T-helper 2 cell (primary cell): ENCODE measurements at regions not wholly inside any gene's neighbourhood (a gene's known extent, or its start where the extent isn't known, plus 50 kb on each side); places are given as distances from the start of the nearest gene placed in this dataset.
"Not testable (repeated sequence)": the region's sequence is repeated elsewhere in the genome, so short reads cannot be mapped to it uniquely, and the experiment has no call there.

Experiments used
- DNase-seq, 5 experiments: peaks; one replicate each; pipeline versions ENCODE4 v3.0.0 to v3.0.0-alpha.2; 2012 to 2022

DNA sequence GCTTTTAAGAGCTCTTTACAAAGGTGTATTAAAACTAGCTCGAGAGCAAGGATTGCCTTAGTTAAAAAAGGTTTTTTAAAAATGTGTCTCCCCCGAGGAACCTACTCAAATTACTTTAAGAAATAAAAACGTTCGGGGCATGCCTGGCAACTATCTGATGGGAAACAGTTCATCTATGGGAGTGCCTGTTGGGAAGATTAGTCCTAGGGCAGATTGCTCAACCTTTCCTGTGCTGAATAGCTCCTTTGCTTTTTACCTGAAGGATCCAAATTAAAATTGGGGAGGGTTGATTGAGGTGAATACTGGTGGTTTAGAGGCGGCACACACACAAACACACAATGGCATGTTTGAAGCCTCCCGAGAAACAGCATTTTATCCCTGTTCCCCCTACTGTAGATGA is 541.4 kb upstream of the ATP2B1 start:
- no peak for DNase-seq

- DNase-seq = no peak
These were observed 538.0 kb upstream of the ATP2B1 start for GRCh38 chr12:90246688-90247087.

DNA sequence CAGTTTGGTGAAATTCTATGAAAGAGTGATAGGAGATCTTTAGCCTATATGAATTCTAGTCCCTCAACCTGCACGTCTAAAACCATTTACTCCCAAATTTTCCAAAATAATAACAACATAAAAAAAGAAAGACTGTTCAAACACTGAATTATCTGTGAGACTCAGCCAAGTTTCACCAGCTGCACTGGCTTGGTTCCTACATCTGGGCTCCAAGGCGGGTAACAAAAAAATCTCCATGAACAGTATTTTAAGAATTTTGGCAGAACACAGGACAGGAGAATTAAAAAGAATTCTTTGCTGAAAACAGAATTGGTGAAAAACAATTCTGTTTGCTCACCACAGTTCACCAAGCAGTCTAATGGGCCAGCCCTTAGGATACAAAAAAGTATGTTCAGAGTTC is 536.8 kb upstream of the ATP2B1 start:
- no peak for DNase-seq

DNA sequence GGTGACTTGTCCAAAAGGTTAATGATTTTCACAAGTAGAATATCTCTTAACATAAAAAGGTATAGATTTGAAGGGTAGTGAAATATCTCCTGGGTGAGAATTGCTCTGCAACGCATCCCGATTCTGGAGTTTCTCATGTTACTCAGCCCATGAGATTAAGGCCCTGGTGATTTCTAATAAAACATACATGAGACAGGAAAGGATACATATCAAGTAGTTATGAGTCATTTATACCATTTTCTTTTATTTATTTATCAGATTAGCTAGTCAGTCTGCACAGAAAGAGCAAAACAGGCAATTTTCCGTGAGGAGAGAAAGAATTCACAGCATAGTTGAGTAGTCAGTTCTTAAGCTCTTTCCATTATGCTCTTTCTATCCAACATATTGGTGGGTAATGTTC is 535.6 kb upstream of the ATP2B1 start:
- DNase-seq = no peak

- DNase-seq = no peak
These were observed 534.6 kb upstream of the ATP2B1 start for GRCh38 chr12:90243211-90243610.

DNA sequence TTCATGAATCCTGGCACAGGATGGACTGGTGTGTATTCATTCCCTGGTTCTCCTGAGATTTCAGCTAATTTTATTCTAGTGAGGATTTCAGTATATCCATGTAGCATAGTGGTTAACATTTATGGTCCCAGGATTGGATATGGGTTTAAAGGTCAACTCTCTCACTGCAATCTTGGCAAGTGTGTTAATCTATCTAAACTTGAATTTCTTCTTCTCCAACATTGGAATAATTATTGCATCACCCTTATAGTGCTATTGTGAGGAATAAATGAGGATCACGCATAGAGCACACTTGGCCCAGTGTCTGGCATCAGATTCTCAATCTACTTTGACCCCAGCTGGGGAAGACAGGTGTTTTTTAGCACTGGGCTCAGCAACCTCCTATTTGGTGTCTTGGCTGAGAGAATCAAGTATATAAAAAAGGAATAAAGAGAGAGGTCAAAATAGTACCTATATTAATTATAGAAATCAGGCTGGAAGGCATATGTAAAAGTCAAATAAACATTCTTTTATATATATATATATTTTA is 531.2 kb upstream of the ATP2B1 start:
- no peak for DNase-seq

- no peak for DNase-seq
These were observed 530.1 kb upstream of the ATP2B1 start for GRCh38 chr12:90238663-90239271.

- DNase-seq = no peak
These were observed 529.2 kb upstream of the ATP2B1 start for GRCh38 chr12:90237841-90238240.

DNA sequence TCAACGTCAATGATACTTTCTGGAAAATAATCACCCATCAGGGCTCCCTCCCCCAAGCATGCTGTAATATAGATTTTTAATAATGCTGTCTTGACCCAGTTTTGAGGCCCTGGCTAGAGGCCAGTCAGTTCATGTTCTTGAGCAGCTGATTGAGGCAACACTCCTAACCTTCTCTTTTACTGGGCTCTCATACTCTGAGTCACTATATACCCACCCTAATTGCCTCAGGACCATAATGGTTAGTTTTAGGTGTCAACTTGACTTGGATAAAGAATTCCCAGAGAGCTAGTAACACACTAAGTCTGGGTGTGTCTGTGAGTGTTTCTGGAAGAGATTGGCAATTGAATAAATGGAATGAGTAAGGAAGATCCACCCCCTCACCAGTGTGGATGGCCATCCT is 527.0 kb upstream of the ATP2B1 start:
- no peak for DNase-seq

GRCh38 chr12:90234472-90234871 is 525.8 kb upstream of the ATP2B1 start:
- DNase-seq = no peak

DNA sequence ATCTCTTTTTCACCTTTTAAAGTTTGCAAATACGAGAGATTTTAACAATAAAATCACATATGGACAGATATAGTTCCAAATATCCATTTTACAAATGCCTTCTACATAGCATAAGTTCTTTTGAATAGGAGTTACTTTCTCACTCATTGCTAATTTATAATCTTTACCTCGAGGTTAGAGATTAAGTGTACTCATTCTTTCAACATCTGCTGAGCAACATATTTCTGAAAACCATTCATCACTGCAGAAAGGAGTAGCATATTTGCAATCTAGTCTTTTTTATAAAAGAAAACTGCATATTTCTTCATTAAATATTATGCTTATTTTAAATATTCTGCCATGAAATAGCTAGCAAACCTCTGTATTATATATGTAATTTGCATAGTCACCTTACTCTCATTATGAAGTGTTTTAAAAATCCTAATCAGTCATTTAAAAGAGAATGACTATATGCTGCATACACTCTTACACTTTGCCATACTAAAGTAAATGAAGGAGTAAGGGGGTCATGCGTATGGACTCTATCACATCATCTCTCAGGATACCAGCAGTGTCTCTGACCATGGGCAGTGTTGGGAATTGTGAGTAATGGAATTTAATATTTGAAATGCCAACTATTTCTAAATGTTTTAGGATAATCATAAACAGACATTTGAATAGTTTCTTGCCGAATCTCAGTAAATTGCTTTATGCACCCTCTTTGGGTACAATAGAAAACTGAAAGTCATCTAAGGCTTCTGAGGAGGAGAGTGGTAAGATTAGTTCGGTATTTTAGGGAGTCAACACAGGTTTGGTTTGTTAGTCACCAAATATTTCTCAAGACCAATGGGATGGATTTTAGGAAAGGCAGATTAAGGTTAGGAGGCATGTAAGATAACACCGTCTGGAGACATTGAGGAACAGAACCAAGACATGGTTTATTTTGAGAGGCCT is 524.8 kb upstream of the ATP2B1 start:
- DNase-seq = no peak

GRCh38 chr12:90229407-90230170 is 521.0 kb upstream of the ATP2B1 start:
- DNase-seq = no peak

DNA sequence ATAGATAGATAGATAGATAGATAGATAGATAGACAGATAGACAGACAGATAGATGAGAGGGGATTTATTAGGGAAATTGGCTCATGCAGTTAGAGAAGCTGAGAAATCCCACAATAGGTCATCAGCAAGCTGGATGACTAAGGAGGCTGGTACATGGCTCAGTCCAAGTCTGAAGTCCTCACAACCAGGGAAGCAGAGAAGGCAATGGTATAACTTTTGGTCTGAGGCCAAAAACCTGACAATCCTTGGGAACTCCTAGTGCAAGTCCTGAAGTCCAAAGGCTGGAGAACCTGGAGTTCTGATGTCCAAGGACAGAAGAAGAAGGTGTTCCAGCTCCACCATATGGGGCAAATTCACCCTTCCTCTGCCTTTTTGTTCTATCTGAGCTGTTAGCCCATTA is 517.6 kb upstream of the ATP2B1 start:
- DNase-seq = no peak

- no peak for DNase-seq
These were observed 508.2 kb upstream of the ATP2B1 start for GRCh38 chr12:90216815-90217214.

- DNase-seq = no peak
These were observed 507.4 kb upstream of the ATP2B1 start for GRCh38 chr12:90216020-90216552.

DNA sequence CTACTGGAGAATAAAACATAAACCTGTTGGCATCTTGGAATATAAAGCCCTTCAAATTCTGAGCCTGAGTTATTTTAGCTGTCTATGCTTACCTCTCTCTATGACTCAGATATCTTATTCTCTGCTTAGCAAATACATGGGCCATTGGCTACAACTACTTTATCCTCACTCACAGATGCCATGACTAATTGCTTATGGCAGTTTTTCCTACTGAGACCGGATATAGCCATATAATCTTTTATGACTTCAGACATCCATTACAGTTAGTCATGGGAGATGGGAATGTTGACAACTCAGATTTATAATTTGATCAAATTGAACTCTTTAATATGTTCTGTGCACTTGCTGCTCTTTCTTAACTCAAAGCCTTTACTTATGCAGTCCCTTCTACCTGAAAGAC is 502.4 kb upstream of the ATP2B1 start:
- no peak for DNase-seq

DNA sequence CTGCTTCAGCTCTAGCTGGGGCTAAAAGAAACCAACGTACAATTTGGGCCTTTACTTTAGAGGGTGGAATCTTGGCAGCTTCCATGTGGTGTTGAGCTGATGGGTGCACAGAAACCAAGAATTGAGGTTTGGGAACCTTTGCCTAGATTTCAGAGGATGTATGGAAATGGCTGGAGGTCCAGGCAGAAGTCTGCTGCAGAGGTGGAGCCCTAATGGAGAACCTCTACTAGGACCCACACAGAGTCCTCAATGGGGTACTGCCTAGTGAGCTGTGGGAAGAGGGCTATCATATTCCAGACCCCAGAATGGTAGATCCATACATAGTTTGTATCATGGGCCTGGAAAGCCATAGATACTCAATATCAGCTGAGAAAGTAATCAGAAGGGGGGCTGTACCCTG is 500.4 kb upstream of the ATP2B1 start:
- DNase-seq = no peak

GRCh38 chr12:90208379-90208778 is 499.7 kb upstream of the ATP2B1 start:
- not testable (repeated sequence) for DNase-seq

DNA sequence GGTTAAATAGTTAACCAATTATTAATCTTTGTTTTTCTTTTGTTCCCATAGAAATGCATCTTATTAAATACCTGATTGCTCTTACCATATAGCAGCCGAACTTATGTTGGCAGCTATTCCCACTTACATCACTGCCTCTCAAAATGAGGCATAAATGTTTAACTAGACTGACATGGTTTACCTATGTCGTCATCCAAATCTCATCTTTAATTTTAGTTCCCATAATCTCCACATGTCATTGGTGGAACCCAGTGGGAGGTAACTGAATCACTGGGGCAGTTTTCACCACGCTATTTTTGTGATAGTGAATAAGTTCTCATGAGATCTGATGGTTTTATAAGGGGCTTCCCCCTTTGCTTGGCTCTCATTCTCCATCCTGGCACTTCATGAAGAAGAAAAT is 499.2 kb upstream of the ATP2B1 start:
- no peak for DNase-seq

DNA sequence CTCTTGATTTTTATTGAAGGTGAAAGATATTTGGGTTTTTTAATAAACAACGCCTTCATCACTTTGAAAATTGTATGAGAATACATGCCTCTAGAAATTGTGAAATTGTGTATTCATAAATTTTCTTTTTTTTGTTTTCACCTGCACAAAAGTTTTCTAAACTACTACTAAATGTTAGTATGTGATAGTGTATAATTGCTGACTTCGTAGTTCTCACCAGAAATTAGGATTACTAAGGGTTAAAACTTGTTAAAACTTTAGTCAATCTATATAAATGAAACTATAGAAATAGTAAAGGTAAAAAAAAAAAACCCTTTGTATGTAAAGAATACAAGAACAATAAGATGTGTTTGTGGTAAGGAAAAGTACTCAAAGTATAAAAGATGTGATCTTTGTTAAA is 496.5 kb upstream of the ATP2B1 start:
- DNase-seq = no peak

DNA sequence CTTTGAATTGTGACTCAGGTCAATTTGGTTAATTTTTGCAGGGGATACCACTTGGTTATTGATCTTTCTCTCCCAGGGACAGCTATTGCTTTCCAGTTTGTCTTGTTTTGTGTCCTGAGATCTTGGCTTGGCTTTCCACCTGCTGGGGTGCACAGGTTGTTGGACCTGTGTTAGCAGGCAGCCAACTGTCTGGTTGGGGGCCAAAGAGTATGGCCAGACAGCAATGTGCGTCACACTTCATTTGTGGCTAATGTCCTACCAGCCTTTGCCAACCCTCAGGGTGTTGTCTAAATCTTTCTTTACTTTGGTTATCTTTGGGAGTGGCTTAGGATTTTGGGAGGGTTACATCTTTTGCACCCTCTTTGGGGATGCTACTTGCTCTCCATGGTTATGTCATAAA is 494.9 kb upstream of the ATP2B1 start:
- DNase-seq = no peak

GRCh38 chr12:90199006-90199405 is 490.4 kb upstream of the ATP2B1 start:
- no peak for DNase-seq

DNA sequence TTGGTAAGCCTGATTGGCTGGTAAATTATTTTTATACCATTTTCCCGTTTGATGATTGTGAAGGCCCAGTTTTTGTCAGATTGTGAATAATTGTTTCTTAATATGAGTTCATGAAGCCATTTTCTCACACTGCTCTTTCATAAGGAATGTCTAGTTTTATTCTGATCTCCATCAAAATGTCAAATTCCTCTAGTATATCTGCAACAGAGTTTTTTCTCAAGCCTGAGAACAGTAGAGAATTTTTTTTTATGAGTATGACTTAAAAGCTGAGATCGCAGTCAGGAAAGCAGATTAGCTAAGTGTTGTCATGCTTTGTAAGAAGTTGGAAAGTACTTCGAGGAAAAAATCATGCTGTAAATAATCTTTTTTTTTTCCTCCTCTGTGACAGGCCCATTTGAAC is 484.9 kb upstream of the ATP2B1 start:
- DNase-seq = no peak
